Large intestine (tissue), 3 donors: ENCODE measurements at regions not wholly inside any gene's neighbourhood (a gene's known extent, or its start where the extent isn't known, plus 50 kb on each side); places are given as distances from the start of the nearest gene placed in this dataset.
"Not testable (repeated sequence)": the region's sequence is repeated elsewhere in the genome, so short reads cannot be mapped to it uniquely, and the experiment has no call there.

Experiments
- DNase-seq, 2 donors: peaks; one replicate each; pipeline versions ENCODE4 v3.0.0 to v3.0.0-alpha.2; 2013
- H3K27ac ChIP-seq: one replicate; pipeline ENCODE4 v1.5.1; 2013; ENCODE audit warnings: low read length
- H3K27me3 ChIP-seq: 2 replicates; pipeline ENCODE4 v1.6.1; 2013; ENCODE audit warnings: low read length; ENCODE audit not compliant: control insufficient read depth, insufficient read depth
- H3K36me3 ChIP-seq: 2 replicates; pipeline ENCODE4 v1.6.1; 2013; ENCODE audit warnings: low read length; ENCODE audit not compliant: control insufficient read depth, insufficient read depth
- H3K4me1 ChIP-seq: one replicate; pipeline ENCODE4 v1.6.1; 2013; ENCODE audit warnings: low read length; ENCODE audit not compliant: control insufficient read depth, insufficient read depth
- H3K4me3 ChIP-seq: one replicate; pipeline ENCODE4 v1.5.1; 2013; ENCODE audit warnings: low read length
- H3K9me3 ChIP-seq: one replicate; pipeline ENCODE4 v1.6.1; 2013; ENCODE audit warnings: mild to moderate bottlenecking, low read depth, low read length, moderate library complexity; ENCODE audit not compliant: control insufficient read depth
- WGBS: methylation state at CpG from one replicate; pipeline ENCODE4 v1.1.5; 2013; ENCODE audit warnings: low lambda C conversion rate; ENCODE audit not compliant: insufficient coverage; 5-methylcytosine and 5-hydroxymethylcytosine counted together

- peaks cover 13% of the 10 kb centered on the region for H3K27me3 ChIP-seq
- no peak for DNase-seq
- no peaks in the 10 kb centered on the region for H3K4me1 ChIP-seq
- no peaks in the 10 kb centered on the region for H3K36me3 ChIP-seq
- H3K4me3 ChIP-seq, result no peak overlapping the region
- H3K9me3 ChIP-seq, result no peaks in the 10 kb centered on the region
- no peak overlapping the region for H3K27ac ChIP-seq
- no CpG with 5 or more reads among the region's 12 CpGs for WGBS
Observed at GRCh38 chr9:124125651-124125977, 114.0 kb downstream of the LHX2 start.

GRCh38 chr9:124126648-124127646, 115.4 kb downstream of the LHX2 start:
- Histone ChIP-seq H3K27ac (no peak overlapping the region), H3K9me3 (no peaks in the 10 kb centered on the region), H3K36me3 (no peaks in the 10 kb centered on the region), H3K4me1 (no peaks in the 10 kb centered on the region), H3K4me3 (no peak overlapping the region), H3K27me3 (peaks cover 13% of the 10 kb centered on the region)
- WGBS, result no CpG with 5 or more reads among the region's 19 CpGs
- peak; percentile 43 to 46 for DNase-seq

- H3K4me3 ChIP-seq, result no peak overlapping the region
- DNase-seq, result no peak
- peaks cover 13% of the 10 kb centered on the region for H3K27me3 ChIP-seq
- H3K4me1 ChIP-seq, result no peaks in the 10 kb centered on the region
- no peaks in the 10 kb centered on the region for H3K9me3 ChIP-seq
- no peaks in the 10 kb centered on the region for H3K36me3 ChIP-seq
- H3K27ac ChIP-seq, result no peak overlapping the region
- no CpG with 5 or more reads among the region's 12 CpGs for WGBS
Observed at GRCh38 chr9:124128568-124129166, 117.1 kb downstream of the LHX2 start.

DNA sequence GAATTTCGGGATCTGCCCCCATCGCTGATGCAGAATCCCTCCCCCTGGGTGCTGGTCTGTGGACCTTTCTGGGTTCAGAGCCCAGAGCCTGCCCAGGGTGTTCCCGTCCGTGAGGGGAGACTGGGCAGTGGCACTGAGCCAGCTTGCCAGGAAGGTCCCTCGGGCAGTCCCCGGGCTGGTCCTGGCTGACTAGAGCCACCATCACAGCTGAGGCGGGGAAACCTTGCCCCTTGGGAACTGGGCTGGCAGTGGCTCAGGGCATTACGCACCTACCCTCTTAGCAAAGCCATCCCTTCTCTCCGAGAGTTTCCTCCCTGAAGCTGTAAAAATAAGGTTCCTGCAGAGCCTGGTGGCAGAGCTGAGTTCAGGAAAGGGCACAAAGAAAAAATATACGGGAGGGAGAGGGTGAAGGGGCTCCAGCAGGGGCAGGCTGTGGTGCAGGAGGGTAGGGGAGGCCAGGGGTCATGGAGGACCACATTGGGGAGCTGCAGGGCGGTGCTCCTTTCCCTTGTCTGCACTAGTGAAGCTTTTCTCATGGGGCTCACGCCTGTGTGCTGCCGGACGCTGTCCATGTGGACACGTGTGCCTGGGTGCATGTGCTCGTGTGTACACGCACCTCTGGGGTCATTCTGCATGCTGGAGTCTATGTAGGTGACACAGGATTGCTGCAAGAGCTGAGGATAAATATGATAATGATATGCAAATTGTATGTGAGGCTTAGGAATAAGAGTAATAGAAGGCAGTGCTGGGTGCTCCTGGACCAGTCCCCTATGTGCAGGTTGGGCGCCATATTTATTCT, 118.9 kb downstream of the LHX2 start:
- DNase-seq, result no peak
- Histone ChIP-seq H3K4me1 (no peaks in the 10 kb centered on the region), H3K9me3 (no peaks in the 10 kb centered on the region), H3K4me3 (no peak overlapping the region), H3K27me3 (peaks cover 8% of the 10 kb centered on the region), H3K36me3 (no peaks in the 10 kb centered on the region), H3K27ac (no peak overlapping the region)
- no CpG with 5 or more reads among the region's 18 CpGs for WGBS

- H3K27me3 ChIP-seq, H3K4me1 ChIP-seq, H3K36me3 ChIP-seq, H3K9me3 ChIP-seq, H3K27ac ChIP-seq, H3K4me3 ChIP-seq, DNase-seq: not testable (repeated sequence)
- 80% methylated on average over 1 of the region's 7 CpGs for WGBS
Observed at GRCh38 chr9:124131518-124131917, 120.0 kb downstream of the LHX2 start.

GRCh38 chr9:124132671-124133147, 121.1 kb downstream of the LHX2 start:
- Histone ChIP-seq H3K9me3 (no peaks in the 10 kb centered on the region), H3K36me3 (no peaks in the 10 kb centered on the region), H3K27me3 (no peaks in the 10 kb centered on the region), H3K4me1 (no peaks in the 10 kb centered on the region), H3K27ac (no peak overlapping the region), H3K4me3 (no peak overlapping the region)
- WGBS, result 75% methylated on average over 5 of the region's 10 CpGs
- no peak for DNase-seq

- Histone ChIP-seq H3K4me3 (no peak overlapping the region), H3K9me3 (no peaks in the 10 kb centered on the region), H3K27me3 (no peaks in the 10 kb centered on the region), H3K27ac (no peak overlapping the region), H3K36me3 (no peaks in the 10 kb centered on the region), H3K4me1 (no peaks in the 10 kb centered on the region)
- no CpG with 5 or more reads among the region's 6 CpGs for WGBS
- DNase-seq, result peak in 1 of 2 donors; percentile 38
Observed at GRCh38 chr9:124133727-124134126, 122.2 kb downstream of the LHX2 start.

GRCh38 chr9:124134526-124134925, 123.0 kb downstream of the LHX2 start:
- DNase-seq, result no peak
- no CpG with 5 or more reads among the region's 3 CpGs for WGBS
- Histone ChIP-seq H3K4me1 (no peaks in the 10 kb centered on the region), H3K4me3 (no peak overlapping the region), H3K27ac (no peak overlapping the region), H3K9me3 (no peaks in the 10 kb centered on the region), H3K36me3 (no peaks in the 10 kb centered on the region), H3K27me3 (no peaks in the 10 kb centered on the region)

DNA sequence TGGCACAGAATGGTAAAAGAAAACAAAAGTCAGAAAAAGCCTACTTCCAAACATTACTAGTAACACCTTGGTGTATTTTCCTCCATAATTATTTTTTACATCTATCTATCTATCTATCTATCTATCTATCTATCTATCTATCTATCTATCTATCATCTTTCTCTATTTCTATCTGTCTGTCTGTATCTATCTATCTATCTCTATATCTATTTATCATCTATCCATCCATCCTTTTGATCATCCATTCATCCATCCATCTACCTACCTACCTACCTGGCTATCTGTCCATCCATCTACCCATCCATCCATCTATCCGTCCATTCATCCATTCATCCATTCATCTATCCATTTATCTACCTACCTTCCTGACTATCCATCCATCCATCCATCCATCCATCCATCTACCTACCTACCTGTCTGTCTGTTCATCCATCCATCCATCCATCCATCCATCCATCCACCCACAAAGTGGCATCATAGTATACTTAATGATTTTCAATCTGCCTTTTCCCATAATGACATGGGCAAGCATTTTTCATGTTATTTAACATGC, 121.9 kb upstream of the NEK6 start:
- no peak for DNase-seq
- Histone ChIP-seq H3K9me3 (no peaks in the 10 kb centered on the region), H3K4me1 (no peaks in the 10 kb centered on the region), H3K27ac (no peak overlapping the region), H3K4me3 (no peak overlapping the region), H3K27me3 (no peaks in the 10 kb centered on the region), H3K36me3 (no peaks in the 10 kb centered on the region)
- 89% methylated on average over 1 of the region's 1 CpG for WGBS
